HUES6 (cell line): ENCODE measurements at regions not wholly inside any gene's neighbourhood (a gene's known extent, or its start where the extent isn't known, plus 50 kb on each side); places are given as distances from the start of the nearest gene placed in this dataset.

Experiments
- H3K27ac ChIP-seq: 2 replicates; pipeline ENCODE4 v1.7.0; 2013; ENCODE audit warnings: low read depth, mild to moderate bottlenecking, low read length, inconsistent platforms
- H3K27me3 ChIP-seq: 2 replicates; pipeline ENCODE4 v1.6.1; 2013; ENCODE audit warnings: low read length; ENCODE audit not compliant: control insufficient read depth, insufficient read depth
- H3K36me3 ChIP-seq: 2 replicates; pipeline ENCODE4 v1.6.1; 2013; ENCODE audit warnings: low read length; ENCODE audit not compliant: control insufficient read depth, insufficient read depth
- H3K4me1 ChIP-seq: 2 replicates; pipeline ENCODE4 v1.6.1; 2013; ENCODE audit warnings: low read length; ENCODE audit not compliant: control insufficient read depth, insufficient read depth
- H3K4me3 ChIP-seq: 2 replicates; pipeline ENCODE4 v1.5.1; 2013; ENCODE audit warnings: low read depth, low read length
- H3K9ac ChIP-seq: one replicate; pipeline ENCODE4 v1.6.1; 2013; ENCODE audit warnings: mild to moderate bottlenecking, low read length
- H3K9me3 ChIP-seq: 2 replicates; pipeline ENCODE4 v1.6.1; 2013; ENCODE audit warnings: low read depth, low read length; ENCODE audit not compliant: control insufficient read depth, insufficient read depth

DNA sequence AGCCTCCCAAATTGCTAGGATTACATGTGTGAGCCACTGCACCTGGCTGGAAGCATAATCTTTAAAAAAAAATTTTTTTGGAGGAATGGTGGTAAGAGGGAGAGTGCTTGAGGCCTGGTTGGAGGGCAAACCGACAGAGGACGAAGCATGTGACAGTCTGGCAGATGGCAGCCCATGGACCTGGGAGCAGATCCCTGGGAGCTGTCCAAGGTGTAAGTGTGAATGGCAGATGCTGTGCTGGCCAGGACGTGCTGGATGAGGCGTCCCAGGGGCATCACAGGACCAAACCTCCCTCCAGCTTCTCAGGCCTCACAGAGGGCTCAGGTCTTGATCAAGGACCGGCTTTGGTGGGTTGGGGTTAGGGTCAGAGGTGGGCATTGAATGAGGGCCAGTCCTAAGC lies 128.4 kb upstream of the NCOR2 start:
- H3K27ac ChIP-seq, result no peak overlapping the region
- H3K4me3 ChIP-seq, result no peak overlapping the region
- peaks cover 3% of the 10 kb centered on the region; the same call in 1 of the 2 replicates for H3K4me1 ChIP-seq
- H3K27me3 ChIP-seq, result no peaks in the 10 kb centered on the region
- H3K9ac ChIP-seq, result no peak overlapping the region
- no peaks in the 10 kb centered on the region for H3K36me3 ChIP-seq
- peaks cover 3% of the 10 kb centered on the region; the same call in 1 of the 2 replicates for H3K9me3 ChIP-seq

DNA sequence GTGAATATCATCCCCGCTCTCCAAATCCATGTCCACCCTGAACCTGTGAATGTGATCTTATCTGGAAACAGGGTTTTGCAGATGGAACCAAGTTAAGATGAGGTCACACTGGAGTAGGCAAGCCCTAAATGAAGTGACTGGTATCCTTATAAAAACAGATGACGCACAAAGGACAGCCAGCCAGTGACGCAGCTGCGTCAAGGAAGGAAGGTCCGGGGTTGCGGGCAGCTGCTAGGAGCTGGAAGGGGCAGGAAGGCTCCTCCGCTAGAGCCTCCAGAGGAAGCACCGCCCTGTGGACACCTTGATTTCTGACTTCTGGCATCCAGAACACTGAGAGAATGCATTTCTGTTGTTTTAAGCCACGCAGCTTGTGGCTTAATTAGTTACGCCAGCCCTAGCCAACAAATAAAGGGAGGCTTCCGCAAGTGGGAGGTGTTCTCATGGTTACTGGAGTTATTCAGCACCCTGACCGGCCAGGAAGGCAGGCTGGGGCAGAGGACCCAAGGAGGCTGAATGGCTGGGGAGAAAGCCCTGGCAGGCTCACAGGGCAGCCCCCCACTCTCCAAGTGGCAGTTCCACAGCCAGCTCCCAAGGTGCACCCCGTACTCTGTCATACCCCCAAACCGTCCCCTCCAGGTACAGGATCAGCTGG lies 127.6 kb upstream of the NCOR2 start:
- Histone ChIP-seq H3K36me3 (no peaks in the 10 kb centered on the region), H3K27ac (no peak overlapping the region), H3K4me1 (no peaks in the 10 kb centered on the region), H3K27me3 (no peaks in the 10 kb centered on the region), H3K4me3 (no peak overlapping the region), H3K9me3 (peaks cover 3% of the 10 kb centered on the region; the same call in 1 of the 2 replicates), H3K9ac (no peak overlapping the region)

DNA sequence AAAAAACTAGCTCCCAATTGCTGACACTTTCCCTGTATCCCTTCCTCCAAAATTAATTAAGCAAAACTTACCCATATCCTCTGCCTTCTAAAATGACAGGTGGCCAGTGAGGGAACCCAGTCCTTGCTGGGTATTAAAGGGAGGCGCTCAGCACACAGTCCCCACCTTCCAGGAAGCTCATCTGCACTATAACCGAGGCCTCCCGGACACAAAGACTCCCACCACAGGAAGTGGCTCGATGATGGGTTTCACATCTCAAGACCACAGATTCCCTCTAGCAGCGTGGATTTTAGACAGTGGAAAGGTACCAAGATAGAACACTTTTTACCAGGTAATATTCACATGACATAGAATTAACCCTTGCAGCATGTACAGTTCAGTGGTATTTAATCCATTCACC lies 126.8 kb upstream of the NCOR2 start:
- H3K27me3 ChIP-seq, result no peaks in the 10 kb centered on the region
- H3K4me3 ChIP-seq, result no peak overlapping the region
- H3K4me1 ChIP-seq, result no peaks in the 10 kb centered on the region
- H3K9ac ChIP-seq, result no peak overlapping the region
- peaks cover 3% of the 10 kb centered on the region; the same call in 1 of the 2 replicates for H3K9me3 ChIP-seq
- H3K27ac ChIP-seq, result no peak overlapping the region
- H3K36me3 ChIP-seq, result no peaks in the 10 kb centered on the region

DNA sequence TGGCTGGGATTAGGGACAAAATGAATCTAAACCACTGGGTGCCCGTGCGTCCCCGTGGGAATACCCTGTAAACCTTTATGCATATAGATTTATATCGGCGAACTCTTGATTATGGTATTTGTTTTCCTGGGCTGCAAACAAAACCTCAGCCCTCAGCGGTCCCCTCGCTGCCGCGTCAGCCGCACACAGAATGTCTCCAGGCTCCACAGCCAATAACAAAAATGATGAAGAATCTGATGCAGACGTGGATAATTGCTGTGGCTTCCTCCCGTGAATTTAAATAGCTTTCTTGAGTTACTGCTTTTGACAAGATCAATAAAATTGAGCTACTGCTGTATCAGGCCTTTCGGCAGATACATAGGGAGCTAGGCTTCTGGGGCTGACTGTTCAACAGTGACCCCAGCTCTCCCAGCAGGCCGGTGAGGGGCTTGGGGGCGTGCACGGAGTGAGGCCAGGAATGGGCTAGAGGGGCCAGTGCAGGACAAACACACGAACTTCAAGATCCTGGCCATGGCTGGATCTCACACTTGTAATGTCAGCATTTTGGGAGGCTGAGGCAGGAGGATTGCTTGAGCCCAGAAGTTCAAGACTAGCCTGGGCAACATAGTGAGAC lies 125.8 kb upstream of the NCOR2 start:
- Histone ChIP-seq H3K4me3 (no peak overlapping the region), H3K27me3 (no peaks in the 10 kb centered on the region), H3K36me3 (no peaks in the 10 kb centered on the region), H3K9me3 (peaks cover 3% of the 10 kb centered on the region; the same call in 1 of the 2 replicates), H3K27ac (no peak overlapping the region), H3K9ac (no peak overlapping the region), H3K4me1 (no peaks in the 10 kb centered on the region)

DNA sequence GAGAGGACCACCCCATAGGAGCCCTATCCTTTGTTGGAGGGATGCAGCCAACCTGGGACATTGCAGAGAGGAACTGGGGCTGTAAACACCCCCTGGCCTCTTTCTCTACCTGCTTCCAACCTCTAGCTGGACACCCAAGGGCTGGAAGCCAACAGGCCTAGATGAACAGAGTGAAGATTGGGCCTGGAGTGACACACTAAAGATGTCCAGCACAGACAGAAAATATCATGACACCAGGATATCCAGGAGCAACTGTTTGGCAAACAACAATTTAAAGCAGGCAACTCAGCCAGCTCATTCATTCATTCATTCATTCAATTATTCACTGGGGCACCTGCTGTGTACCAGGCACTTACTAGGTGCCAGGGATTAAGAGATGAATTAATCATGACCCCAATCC lies 125.0 kb upstream of the NCOR2 start:
- peaks cover 7% of the 10 kb centered on the region for H3K4me1 ChIP-seq

DNA sequence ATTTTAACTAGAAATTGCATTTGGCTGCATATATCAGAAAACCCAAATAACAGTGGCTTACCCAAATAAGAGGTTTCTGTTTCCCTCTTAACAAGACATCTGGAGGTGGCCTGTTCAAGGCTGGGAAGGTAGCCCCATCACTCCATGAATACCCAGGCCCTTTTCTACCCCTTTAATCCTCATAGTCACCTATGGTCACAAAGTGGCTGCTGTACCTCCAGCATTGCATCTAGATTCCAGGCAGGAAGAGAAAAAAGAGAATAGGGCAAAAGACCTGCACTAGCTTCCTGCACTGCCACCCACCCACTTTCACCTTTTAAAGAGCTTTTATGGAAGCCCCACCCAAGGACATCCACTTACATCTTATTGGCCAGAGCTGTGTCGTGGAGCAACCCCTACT lies 124.0 kb upstream of the NCOR2 start:
- peaks cover 6% of the 10 kb centered on the region for H3K9me3 ChIP-seq
- no peak overlapping the region for H3K27ac ChIP-seq
- H3K27me3 ChIP-seq, result no peaks in the 10 kb centered on the region
- H3K4me1 ChIP-seq, result peaks cover 7% of the 10 kb centered on the region
- H3K4me3 ChIP-seq, result no peak overlapping the region
- H3K36me3 ChIP-seq, result no peaks in the 10 kb centered on the region
- H3K9ac ChIP-seq, result no peak overlapping the region

More for the DNA sequence above, 125.0 kb upstream of the NCOR2 start:
- Histone ChIP-seq H3K9me3 (peaks cover 3% of the 10 kb centered on the region; the same call in 1 of the 2 replicates), H3K36me3 (no peaks in the 10 kb centered on the region), H3K4me3 (no peak overlapping the region), H3K27me3 (no peaks in the 10 kb centered on the region), H3K9ac (no peak overlapping the region), H3K27ac (no peak overlapping the region)

DNA sequence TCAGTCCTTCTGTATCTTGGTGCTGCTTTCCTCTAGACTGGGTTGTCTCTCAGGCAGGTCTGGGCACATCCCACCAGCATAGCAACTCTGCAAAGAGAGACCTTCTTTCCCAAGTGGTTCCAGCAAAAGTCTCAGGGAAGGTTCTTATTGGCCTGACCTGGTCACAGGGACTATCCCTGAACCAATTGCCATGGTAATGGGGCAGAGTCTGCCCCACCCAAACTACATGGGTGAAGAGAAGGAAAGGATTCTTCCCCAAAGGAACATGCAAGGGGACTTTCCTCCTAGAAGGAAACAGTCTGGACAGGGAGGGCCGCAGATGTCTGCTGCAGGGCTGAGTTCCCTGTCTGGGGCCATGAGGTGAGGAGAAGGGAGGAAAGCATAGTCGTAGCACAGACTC lies 122.2 kb upstream of the NCOR2 start:
- Histone ChIP-seq H3K4me3 (no peak overlapping the region), H3K27me3 (no peaks in the 10 kb centered on the region), H3K9me3 (peaks cover 7% of the 10 kb centered on the region), H3K27ac (no peak overlapping the region), H3K4me1 (peaks cover 20% of the 10 kb centered on the region), H3K9ac (no peak overlapping the region), H3K36me3 (no peaks in the 10 kb centered on the region)

DNA sequence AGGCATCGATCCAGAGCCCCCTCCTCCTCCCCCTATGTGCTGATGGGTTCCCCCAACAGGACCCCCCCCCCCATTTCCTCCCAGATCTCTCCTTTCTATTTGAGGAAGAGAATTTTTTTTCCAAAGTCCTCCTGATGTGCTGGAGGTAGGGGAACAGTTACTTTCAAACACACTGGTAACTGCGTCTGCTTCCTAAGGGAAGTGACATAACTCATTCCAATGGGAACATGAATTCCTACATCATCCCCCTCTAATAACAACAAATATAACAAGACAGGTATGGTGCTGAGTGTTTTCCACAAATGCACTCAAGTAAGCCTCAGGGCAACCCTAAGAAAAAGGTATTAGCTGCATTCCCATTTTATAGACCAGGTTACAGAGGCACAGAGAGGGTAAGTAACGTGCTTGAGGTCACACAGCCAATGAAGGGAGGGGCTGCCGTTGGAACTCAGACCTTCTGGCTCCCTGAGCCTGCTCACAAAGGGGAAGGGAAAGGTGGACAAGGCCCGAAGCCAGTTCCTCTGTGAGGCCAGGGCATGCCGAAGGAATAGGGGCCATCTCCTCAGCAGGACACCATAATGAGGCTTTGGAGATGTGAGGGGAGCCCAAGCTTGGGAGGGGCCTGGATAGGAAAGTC lies 121.1 kb upstream of the NCOR2 start:
- Histone ChIP-seq H3K9me3 (peaks cover 7% of the 10 kb centered on the region), H3K36me3 (no peaks in the 10 kb centered on the region), H3K4me3 (no peak overlapping the region), H3K27me3 (no peaks in the 10 kb centered on the region), H3K27ac (no peak overlapping the region), H3K4me1 (peaks cover 21% of the 10 kb centered on the region), H3K9ac (no peak overlapping the region)

DNA sequence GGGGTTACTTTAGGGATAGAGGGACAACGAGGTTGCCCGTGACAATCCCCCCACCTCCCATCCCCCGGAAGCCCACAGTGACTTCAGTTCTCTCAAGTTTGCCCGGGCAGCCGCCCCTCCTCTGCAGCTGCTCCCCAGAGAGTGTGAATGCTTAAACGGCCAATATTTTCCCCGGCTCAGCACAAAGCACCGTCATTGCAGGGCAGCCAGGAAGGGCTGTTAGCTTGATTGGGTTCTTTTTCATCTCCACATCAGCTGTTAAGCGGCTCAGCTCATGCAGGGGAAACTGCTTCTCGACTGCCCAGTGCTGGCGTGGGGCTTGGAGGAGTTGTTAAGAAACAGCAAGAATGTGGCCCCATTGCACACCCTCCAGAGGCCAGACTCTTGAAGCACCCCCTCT lies 120.5 kb upstream of the NCOR2 start:
- no peaks in the 10 kb centered on the region for H3K36me3 ChIP-seq
- H3K9ac ChIP-seq, result no peak overlapping the region
- H3K27ac ChIP-seq, result no peak overlapping the region
- H3K9me3 ChIP-seq, result peaks cover 7% of the 10 kb centered on the region
- H3K4me1 ChIP-seq, result peaks cover 26% of the 10 kb centered on the region
- no peaks in the 10 kb centered on the region for H3K27me3 ChIP-seq
- H3K4me3 ChIP-seq, result no peak overlapping the region

DNA sequence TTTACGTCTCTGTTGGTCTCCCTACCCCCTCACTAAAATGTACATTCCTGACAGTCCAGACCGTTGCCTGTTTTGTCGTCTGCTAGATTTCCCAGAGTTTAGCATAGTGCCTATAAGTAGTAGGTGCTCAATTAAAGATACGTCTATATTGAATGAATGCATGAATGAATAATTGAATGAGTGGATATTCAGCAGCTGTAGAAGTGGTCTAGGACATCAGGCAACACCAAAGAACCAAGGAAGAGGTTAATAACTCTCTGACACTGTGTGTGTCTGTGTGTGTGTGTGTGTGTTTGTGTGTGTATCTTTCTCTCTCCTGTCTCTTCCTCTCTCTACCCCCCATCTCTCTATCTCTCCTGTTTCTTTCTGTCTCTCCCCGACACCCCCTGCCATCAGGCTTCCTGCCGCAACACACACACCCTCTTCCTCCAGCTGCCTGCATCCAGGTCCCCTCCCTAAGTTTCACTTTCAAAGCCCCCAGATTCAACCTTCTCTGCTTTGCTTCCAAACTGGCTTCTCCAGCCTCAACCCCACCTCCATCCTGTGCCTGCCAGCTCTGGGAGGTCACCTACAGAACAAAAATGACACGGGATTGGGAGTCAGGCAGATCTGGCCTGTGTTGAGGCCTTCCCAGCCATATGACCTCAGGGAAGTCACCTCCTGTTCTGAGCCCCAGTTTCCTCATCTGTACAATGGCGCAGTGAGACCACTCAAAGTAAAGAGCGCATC lies 119.9 kb upstream of the NCOR2 start:
- Histone ChIP-seq H3K27me3 (no peaks in the 10 kb centered on the region), H3K9ac (no peak overlapping the region), H3K27ac (no peak overlapping the region), H3K4me1 (peaks cover 30% of the 10 kb centered on the region), H3K36me3 (no peaks in the 10 kb centered on the region), H3K4me3 (no peak overlapping the region), H3K9me3 (peaks cover 6% of the 10 kb centered on the region)
